Activated CD4-positive, alpha-beta memory T cell treated with anti-CD3 and anti-CD28 coated beads for 36 hours (primary cell): ENCODE measurements at regions not wholly inside any gene's neighbourhood (a gene's known extent, or its start where the extent isn't known, plus 50 kb on each side); places are given as distances from the start of the nearest gene placed in this dataset.
"Not testable (repeated sequence)": the region's sequence is repeated elsewhere in the genome, so short reads cannot be mapped to it uniquely, and the experiment has no call there.

Source experiments
- CTCF ChIA-PET: fragments of 350-600 bp; sonication (Branson Sonifier 250); formaldehyde crosslinking; loops from one replicate; lab custom pipeline; 2021; ENCODE audit warnings: antibody characterized with exemption, inconsistent platforms; lab: Charles Lee
- POLR2A ChIA-PET: fragments of 350-600 bp; sonication (Branson Sonifier 250); formaldehyde crosslinking; loops from one replicate; lab custom pipeline; 2021; ENCODE audit warnings: antibody characterized with exemption; lab: Charles Lee
- DNase-seq: peaks from one replicate; pipeline ENCODE4 v3.0.0-alpha.2; 2020
- H3K27ac Mint-ChIP-seq: one replicate; pipeline ENCODE4 v1.8.0; 2021; ENCODE audit warnings: mixed read lengths
- H3K27me3 Mint-ChIP-seq: one replicate; pipeline ENCODE4 v1.8.0; 2021; ENCODE audit warnings: mixed read lengths
- H3K36me3 Mint-ChIP-seq: one replicate; pipeline ENCODE4 v1.8.0; 2021; ENCODE audit warnings: mixed read lengths
- H3K4me1 Mint-ChIP-seq: one replicate; pipeline ENCODE4 v1.8.0; 2021; ENCODE audit warnings: low read depth, mixed read lengths
- H3K4me3 Mint-ChIP-seq: one replicate; pipeline ENCODE4 v1.8.0; 2021; ENCODE audit warnings: mild to moderate bottlenecking, mixed read lengths
- H3K9me3 Mint-ChIP-seq: one replicate; pipeline ENCODE4 v1.8.0; 2021; ENCODE audit warnings: mixed read lengths
- intact Hi-C: fragments of 100-400 bp; cut with micrococcal nuclease; formaldehyde crosslinking; loops from one replicate; pipeline ENCODE4 v1.15.1; 2023

DNA sequence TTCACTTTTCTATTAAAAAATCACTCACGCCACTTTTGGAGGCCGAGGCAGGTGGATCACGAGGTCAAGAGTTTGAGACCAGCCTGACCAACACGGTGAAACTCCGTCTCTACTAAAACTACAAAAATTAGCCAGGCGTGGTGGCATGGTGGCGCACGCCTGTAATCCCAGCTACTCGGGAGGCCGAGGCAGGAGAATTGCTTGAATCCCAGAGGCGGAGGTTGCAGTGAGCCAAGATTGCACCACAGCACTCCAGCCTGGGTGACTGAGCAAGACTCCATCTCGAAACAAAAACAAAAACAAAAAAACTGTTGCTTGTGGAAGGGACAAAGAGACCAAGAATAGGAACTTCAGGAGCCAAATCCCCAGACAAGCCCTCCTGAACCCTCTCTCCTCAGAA lies 63.7 kb downstream of the RBFOX3 start:
- POLR2A ChIA-PET, intact Hi-C loops: not testable (repeated sequence)
- peaks cover 18% of the 10 kb centered on the region for H3K27me3 Mint-ChIP-seq

GRCh38 chr17:79546386-79546785 lies 64.5 kb downstream of the RBFOX3 start:
- peaks cover 18% of the 10 kb centered on the region for H3K27me3 Mint-ChIP-seq
- no peak overlapping the region for H3K4me3 Mint-ChIP-seq
- ChIA-PET POLR2A (no interaction called here), CTCF (no interaction called here)
- no peak overlapping the region for H3K27ac Mint-ChIP-seq
- intact Hi-C loops = no loop called here
- no peaks in the 10 kb centered on the region for H3K4me1 Mint-ChIP-seq
- no peaks in the 10 kb centered on the region for H3K36me3 Mint-ChIP-seq
- no peaks in the 10 kb centered on the region for H3K9me3 Mint-ChIP-seq
- no peak for DNase-seq

More for the DNA sequence above, 63.7 kb downstream of the RBFOX3 start:
- H3K9me3 Mint-ChIP-seq, H3K36me3 Mint-ChIP-seq, H3K27ac Mint-ChIP-seq, H3K4me3 Mint-ChIP-seq, DNase-seq, CTCF ChIA-PET, H3K4me1 Mint-ChIP-seq: not testable (repeated sequence)

GRCh38 chr17:79545251-79546005 lies 65.4 kb downstream of the RBFOX3 start:
- H3K27me3 Mint-ChIP-seq = peaks cover 18% of the 10 kb centered on the region
- POLR2A ChIA-PET = no interaction called here
- H3K4me1 Mint-ChIP-seq = no peaks in the 10 kb centered on the region

DNA sequence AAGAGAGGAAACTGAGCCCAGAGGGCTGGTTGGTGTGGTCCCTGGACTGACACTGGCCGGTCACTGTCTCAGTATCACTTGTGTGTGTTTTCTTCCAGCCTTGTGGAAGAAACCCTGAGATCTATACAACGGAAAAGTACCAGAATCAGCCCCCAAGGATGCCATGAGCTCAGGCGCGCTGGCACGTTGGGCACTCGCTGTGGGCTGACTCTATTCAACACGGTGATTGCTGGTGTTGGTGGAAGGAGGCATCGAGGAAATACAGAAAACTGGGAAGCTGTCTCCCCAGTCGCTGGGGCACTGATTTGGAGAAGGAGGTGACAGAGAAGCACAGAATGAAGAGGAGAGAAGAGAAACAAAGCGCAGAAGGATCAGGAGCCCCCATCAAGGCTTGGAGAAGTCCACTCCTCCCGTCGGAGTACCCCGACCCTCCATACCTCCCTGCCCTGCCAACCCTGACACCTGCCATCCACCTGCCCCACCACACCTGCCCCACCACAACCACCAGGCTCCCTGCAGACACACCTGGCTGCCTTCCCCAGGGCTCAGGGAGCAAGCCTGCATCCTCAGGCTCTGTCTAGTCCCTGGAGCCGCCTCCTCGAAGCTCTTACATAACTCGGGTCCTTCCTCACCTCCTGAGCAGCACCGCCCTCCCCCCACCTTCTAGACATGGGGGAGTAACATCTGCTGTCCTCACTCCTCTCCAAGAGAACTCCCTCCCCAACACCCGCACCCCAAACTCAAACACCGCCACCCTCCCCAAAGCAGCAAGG lies 66.5 kb downstream of the RBFOX3 start:
- Mint-ChIP-seq H3K27ac (no peak overlapping the region), H3K36me3 (no peaks in the 10 kb centered on the region), H3K27me3 (peaks cover 18% of the 10 kb centered on the region), H3K4me3 (no peak overlapping the region), H3K4me1 (no peaks in the 10 kb centered on the region), H3K9me3 (no peaks in the 10 kb centered on the region)
- no peak for DNase-seq
- ChIA-PET CTCF (no interaction called here), POLR2A (no interaction called here)
- intact Hi-C loops = no loop called here

More at GRCh38 chr17:79545251-79546005, 65.4 kb downstream of the RBFOX3 start:
- Mint-ChIP-seq H3K9me3 (no peaks in the 10 kb centered on the region), H3K36me3 (no peaks in the 10 kb centered on the region), H3K4me3 (no peak overlapping the region), H3K27ac (no peak overlapping the region)
- DNase-seq = no peak
- CTCF ChIA-PET = no interaction called here
- intact Hi-C loops = no loop called here

DNA sequence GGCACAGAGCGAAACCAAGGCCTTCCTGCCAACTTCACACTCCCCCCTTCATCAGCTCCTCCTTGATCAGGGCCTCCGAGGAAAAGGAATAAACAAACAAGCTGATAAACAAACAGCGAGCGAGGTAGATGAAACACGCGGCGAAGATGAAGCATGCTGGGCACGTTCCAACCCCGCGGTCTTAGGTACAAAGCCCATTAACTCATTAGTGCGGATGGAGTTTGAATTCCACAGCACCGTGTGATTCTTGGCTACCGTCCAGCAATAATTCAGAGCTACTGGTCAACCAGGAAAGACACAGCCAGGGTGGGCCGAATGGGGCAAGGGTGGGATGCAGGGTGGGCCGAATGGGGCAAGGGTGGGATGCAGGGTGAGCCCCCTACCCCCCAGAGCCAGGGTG lies 67.3 kb downstream of the RBFOX3 start:
- no peaks in the 10 kb centered on the region for H3K36me3 Mint-ChIP-seq
- peaks cover 18% of the 10 kb centered on the region for H3K27me3 Mint-ChIP-seq
- no peaks in the 10 kb centered on the region for H3K4me1 Mint-ChIP-seq
- H3K27ac Mint-ChIP-seq = no peak overlapping the region
- ChIA-PET CTCF (no interaction called here), POLR2A (no interaction called here)
- no peak for DNase-seq
- no peak overlapping the region for H3K4me3 Mint-ChIP-seq
- H3K9me3 Mint-ChIP-seq = no peaks in the 10 kb centered on the region
- intact Hi-C loops = no loop called here

GRCh38 chr17:79542718-79543117 lies 68.1 kb downstream of the RBFOX3 start:
- Mint-ChIP-seq H3K9me3 (no peaks in the 10 kb centered on the region), H3K27me3 (peaks cover 18% of the 10 kb centered on the region), H3K27ac (no peak overlapping the region), H3K36me3 (no peaks in the 10 kb centered on the region), H3K4me1 (no peaks in the 10 kb centered on the region), H3K4me3 (no peak overlapping the region)
- DNase-seq = no peak
- CTCF ChIA-PET = no interaction called here
- intact Hi-C loops = no loop called here
- POLR2A ChIA-PET = no interaction called here

- no peaks in the 10 kb centered on the region for H3K9me3 Mint-ChIP-seq
- intact Hi-C loops = no loop called here
- peaks cover 21% of the 10 kb centered on the region for H3K27me3 Mint-ChIP-seq
- H3K36me3 Mint-ChIP-seq = no peaks in the 10 kb centered on the region
- no peak overlapping the region for H3K4me3 Mint-ChIP-seq
- H3K4me1 Mint-ChIP-seq = no peaks in the 10 kb centered on the region
- DNase-seq = no peak
- ChIA-PET POLR2A (no interaction called here), CTCF (interaction anchor here (0.8 kb wide), 1 partner anchor 150 kb away, joined by 4 read pairs; no protein-coding TSS in a partner anchor)
- no peak overlapping the region for H3K27ac Mint-ChIP-seq
These were observed 69.6 kb downstream of the RBFOX3 start for GRCh38 chr17:79541056-79541850.

DNA sequence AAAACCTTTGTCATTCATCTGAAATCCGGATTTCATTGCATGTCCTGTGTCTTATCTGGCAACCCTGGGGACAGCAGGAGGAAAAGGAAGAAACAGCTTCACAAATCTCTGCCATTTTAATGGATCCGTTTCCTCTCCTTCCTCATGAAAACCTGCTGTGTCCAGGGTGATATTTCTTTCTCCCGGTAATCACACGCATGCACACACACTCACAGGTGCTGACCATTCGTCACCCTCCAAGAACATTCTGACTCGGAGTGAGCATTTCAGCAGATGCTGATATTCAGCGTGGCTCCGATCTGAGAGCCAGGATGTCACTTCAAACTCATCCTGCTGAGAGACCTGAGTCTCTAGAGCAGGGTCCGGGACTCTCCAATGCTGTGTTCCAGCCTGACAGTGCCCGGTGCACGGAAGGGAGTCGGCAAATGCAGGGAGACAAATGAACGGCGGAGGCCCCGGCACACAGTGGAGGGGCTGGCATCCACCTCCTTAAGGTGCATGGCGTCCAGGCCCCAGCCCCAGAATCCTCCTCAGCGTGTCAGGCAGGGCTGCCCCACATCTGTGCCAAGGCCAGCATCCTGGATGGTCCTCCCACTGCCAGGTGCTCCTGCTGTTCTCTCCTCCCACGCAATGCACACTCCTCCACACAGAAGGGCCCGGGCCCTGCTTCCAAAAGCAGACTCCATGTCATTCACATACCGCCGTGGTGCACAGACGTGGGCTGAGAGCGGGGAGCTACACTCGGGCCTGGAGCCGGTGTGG lies 70.7 kb downstream of the RBFOX3 start:
- H3K4me3 Mint-ChIP-seq = no peak overlapping the region
- POLR2A ChIA-PET = no interaction called here
- no peaks in the 10 kb centered on the region for H3K4me1 Mint-ChIP-seq
- no peak for DNase-seq
- no peaks in the 10 kb centered on the region for H3K36me3 Mint-ChIP-seq
- H3K27ac Mint-ChIP-seq = no peak overlapping the region
- CTCF ChIA-PET = no interaction called here
- intact Hi-C loops = no loop called here
- H3K27me3 Mint-ChIP-seq = peaks cover 17% of the 10 kb centered on the region
- H3K9me3 Mint-ChIP-seq = no peaks in the 10 kb centered on the region

- CTCF ChIA-PET = no interaction called here
- no peak for DNase-seq
- Mint-ChIP-seq H3K36me3 (no peaks in the 10 kb centered on the region), H3K27me3 (peaks cover 12% of the 10 kb centered on the region), H3K4me1 (no peaks in the 10 kb centered on the region), H3K4me3 (no peak overlapping the region), H3K27ac (no peak overlapping the region), H3K9me3 (no peaks in the 10 kb centered on the region)
- intact Hi-C loops = no loop called here
- POLR2A ChIA-PET = no interaction called here
These were observed 72.6 kb downstream of the RBFOX3 start for GRCh38 chr17:79538291-79538690.

GRCh38 chr17:79537686-79538085 lies 73.2 kb downstream of the RBFOX3 start:
- ChIA-PET POLR2A (no interaction called here), CTCF (no interaction called here)
- Mint-ChIP-seq H3K9me3 (no peaks in the 10 kb centered on the region), H3K27ac (no peak overlapping the region), H3K27me3 (peaks cover 7% of the 10 kb centered on the region), H3K4me1 (no peaks in the 10 kb centered on the region), H3K4me3 (no peak overlapping the region), H3K36me3 (no peaks in the 10 kb centered on the region)
- intact Hi-C loops = no loop called here
- no peak for DNase-seq

GRCh38 chr17:79537061-79537460 lies 73.8 kb downstream of the RBFOX3 start:
- no peaks in the 10 kb centered on the region for H3K36me3 Mint-ChIP-seq
- CTCF ChIA-PET = no interaction called here
- no peak overlapping the region for H3K27ac Mint-ChIP-seq

More at GRCh38 chr17:79537061-79537460, 73.8 kb downstream of the RBFOX3 start:
- DNase-seq = no peak
- Mint-ChIP-seq H3K9me3 (no peaks in the 10 kb centered on the region), H3K4me1 (no peaks in the 10 kb centered on the region), H3K4me3 (no peak overlapping the region), H3K27me3 (peaks cover 7% of the 10 kb centered on the region)
- intact Hi-C loops = no loop called here
- POLR2A ChIA-PET = no interaction called here
